OCI-LY3 (cell line): ENCODE measurements at regions not wholly inside any gene's neighbourhood (a gene's known extent, or its start where the extent isn't known, plus 50 kb on each side); places are given as distances from the start of the nearest gene placed in this dataset.

Experiments
- H2AFZ ChIP-seq: fragments of 200-600, 300-600 bp; shearing (Covaris generic); 2 replicates; pipeline ENCODE4 v1.6.0; 2014; ENCODE audit warnings: antibody characterized with exemption, low read depth, low read length
- H3K27ac ChIP-seq: fragments of 200-600, 300-600 bp; sonication (generic); 2 replicates; pipeline ENCODE4 v1.5.1; 2014; ENCODE audit warnings: mild to moderate bottlenecking, low read length, moderate library complexity, mixed read lengths
- H3K27me3 ChIP-seq: fragments of 200-600, 300-600 bp; sonication (generic); 2 replicates; pipeline ENCODE4 v1.6.1; 2014; ENCODE audit warnings: low read depth, low read length, mixed read lengths
- H3K36me3 ChIP-seq: fragments of 200-600, 300-600 bp; sonication (generic); replicated peaks from 2 replicates; pipeline ENCODE3; 2014; ENCODE audit warnings: low read depth, low read length, mixed read lengths
- H3K4me1 ChIP-seq: fragments of 300-600, 200-600 bp; sonication (generic); 2 replicates; pipeline ENCODE4 v1.6.1; 2014; ENCODE audit warnings: low read length, mixed read lengths
- H3K4me2 ChIP-seq: fragments of 200-600, 300-600 bp; sonication (generic); 2 replicates; pipeline ENCODE4 v1.6.1; 2014; ENCODE audit warnings: low read length, mixed read lengths
- H3K4me3 ChIP-seq: fragments of 300-600, 200-600 bp; sonication (generic); 2 replicates; pipeline ENCODE4 v1.5.1; 2014; ENCODE audit warnings: antibody characterized with exemption, mild to moderate bottlenecking, low read length, moderate library complexity
- H3K79me2 ChIP-seq: fragments of 300-600, 200-600 bp; shearing (Covaris generic); 2 replicates; pipeline ENCODE4 v1.6.1; 2014; ENCODE audit warnings: mild to moderate bottlenecking, low read length, mixed read lengths
- H3K9ac ChIP-seq: fragments of 300-600, 200-600 bp; shearing (Covaris generic); 2 replicates; pipeline ENCODE4 v1.6.0; 2014; ENCODE audit warnings: mild to moderate bottlenecking, low read length, moderate library complexity
- H3K9me3 ChIP-seq: fragments of 200-600, 300-600 bp; shearing (Covaris generic); 2 replicates; pipeline ENCODE4 v1.6.1; 2014; ENCODE audit warnings: low read length, mixed read lengths; ENCODE audit not compliant: insufficient read depth
- H4K20me1 ChIP-seq: fragments of 200-600, 300-600 bp; sonication (generic); 2 replicates; pipeline ENCODE4 v1.6.1; 2016; ENCODE audit warnings: low read length, mixed read lengths; ENCODE audit not compliant: insufficient read depth
- EZH2phosphoT487 ChIP-seq: fragments of 200-600 bp; shearing (Covaris generic); IDR thresholded peaks from 2 replicates; pipeline ENCODE4 v1.6.1; 2018; ENCODE audit warnings: antibody characterized with exemption, mixed run types, low read depth
- TF ChIP-seq, protein P1 (sequence below): fragments of 200-600, 300-600 bp; sonication (generic); IDR thresholded peaks from 2 replicates; pipeline ENCODE4 v1.5.1; 2014; ENCODE audit warnings: antibody characterized with exemption, low read length, low read depth

- Histone ChIP-seq H3K4me3 (no peak overlapping the region), H3K27ac (no peak overlapping the region), H3K4me2 (no peak overlapping the region), H3K36me3 (no peaks in the 10 kb centered on the region), H3K9me3 (no peaks in the 10 kb centered on the region), H4K20me1 (no peaks in the 10 kb centered on the region), H3K4me1 (no peaks in the 10 kb centered on the region), H2AFZ (0 out of 2 replicates have a peak overlapping the region, but pooled peaks have one; percentile 20), H3K79me2 (no peaks in the 10 kb centered on the region), H3K27me3 (no peaks in the 10 kb centered on the region), H3K9ac (no peak overlapping the region)
- TF ChIP-seq, protein P1, sequence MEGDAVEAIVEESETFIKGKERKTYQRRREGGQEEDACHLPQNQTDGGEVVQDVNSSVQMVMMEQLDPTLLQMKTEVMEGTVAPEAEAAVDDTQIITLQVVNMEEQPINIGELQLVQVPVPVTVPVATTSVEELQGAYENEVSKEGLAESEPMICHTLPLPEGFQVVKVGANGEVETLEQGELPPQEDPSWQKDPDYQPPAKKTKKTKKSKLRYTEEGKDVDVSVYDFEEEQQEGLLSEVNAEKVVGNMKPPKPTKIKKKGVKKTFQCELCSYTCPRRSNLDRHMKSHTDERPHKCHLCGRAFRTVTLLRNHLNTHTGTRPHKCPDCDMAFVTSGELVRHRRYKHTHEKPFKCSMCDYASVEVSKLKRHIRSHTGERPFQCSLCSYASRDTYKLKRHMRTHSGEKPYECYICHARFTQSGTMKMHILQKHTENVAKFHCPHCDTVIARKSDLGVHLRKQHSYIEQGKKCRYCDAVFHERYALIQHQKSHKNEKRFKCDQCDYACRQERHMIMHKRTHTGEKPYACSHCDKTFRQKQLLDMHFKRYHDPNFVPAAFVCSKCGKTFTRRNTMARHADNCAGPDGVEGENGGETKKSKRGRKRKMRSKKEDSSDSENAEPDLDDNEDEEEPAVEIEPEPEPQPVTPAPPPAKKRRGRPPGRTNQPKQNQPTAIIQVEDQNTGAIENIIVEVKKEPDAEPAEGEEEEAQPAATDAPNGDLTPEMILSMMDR, result no peak
- TF ChIP-seq EZH2phosphoT487, result no peak
Observed at GRCh38 chr13:59480396-59481259, 683.1 kb downstream of the DIAPH3 start.

GRCh38 chr13:59483501-59484145 lies 680.1 kb downstream of the DIAPH3 start:
- H2AFZ ChIP-seq, result no peak overlapping the region
- H4K20me1 ChIP-seq, result no peaks in the 10 kb centered on the region
- H3K36me3 ChIP-seq, result no peaks in the 10 kb centered on the region
- TF ChIP-seq, protein P1, result no peak
- no peak for TF ChIP-seq EZH2phosphoT487
- H3K79me2 ChIP-seq, result no peaks in the 10 kb centered on the region
- H3K4me1 ChIP-seq, result no peaks in the 10 kb centered on the region
- no peaks in the 10 kb centered on the region for H3K9me3 ChIP-seq
- no peak overlapping the region for H3K4me2 ChIP-seq
- H3K27ac ChIP-seq, result no peak overlapping the region
- no peak overlapping the region for H3K4me3 ChIP-seq
- no peak overlapping the region for H3K9ac ChIP-seq
- H3K27me3 ChIP-seq, result no peaks in the 10 kb centered on the region

DNA sequence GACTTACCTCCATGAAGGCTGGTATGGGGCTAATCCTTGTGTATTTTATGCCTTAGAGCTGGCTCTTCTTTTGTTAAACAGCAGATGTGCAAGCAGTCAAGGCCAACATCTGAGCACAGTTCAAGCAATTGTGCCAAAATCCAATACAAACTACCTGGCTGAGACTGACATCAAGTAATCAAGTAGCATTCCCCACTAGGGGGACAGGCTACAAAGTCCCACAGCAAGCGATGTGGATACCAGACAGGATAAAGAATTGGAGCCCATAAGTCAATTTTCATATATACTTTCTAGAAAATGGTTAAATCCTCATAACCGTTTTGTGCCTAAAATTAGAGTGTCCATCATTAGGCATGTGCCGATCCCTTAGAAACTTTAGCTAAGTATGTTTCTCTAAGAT lies 675.8 kb downstream of the DIAPH3 start:
- Histone ChIP-seq H3K27ac (no peak overlapping the region), H3K9ac (no peak overlapping the region)
- no peak for TF ChIP-seq EZH2phosphoT487
- TF ChIP-seq, protein P1, result no peak

DNA sequence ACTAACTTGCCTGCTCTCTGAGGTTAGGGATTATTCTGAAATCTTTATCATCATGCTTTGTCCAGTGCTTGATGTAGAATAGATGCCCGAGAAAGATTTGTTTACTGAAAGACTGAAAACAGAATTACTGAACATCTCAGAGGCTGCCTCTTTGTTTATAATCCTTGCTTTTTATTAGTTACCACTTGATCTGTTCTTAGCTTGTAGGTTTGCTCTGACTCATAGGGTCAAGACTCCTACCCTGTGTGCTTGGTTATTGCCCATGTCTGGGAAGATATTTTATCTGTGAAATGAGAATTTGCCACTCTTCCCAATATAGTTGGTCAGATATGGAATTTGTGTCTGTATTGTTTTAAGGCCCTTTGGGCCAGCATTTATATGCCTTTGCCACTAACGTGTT lies 675.3 kb downstream of the DIAPH3 start:
- no peaks in the 10 kb centered on the region for H3K36me3 ChIP-seq
- H3K4me2 ChIP-seq, result no peak overlapping the region
- H2AFZ ChIP-seq, result no peak overlapping the region
- H3K79me2 ChIP-seq, result no peaks in the 10 kb centered on the region
- no peaks in the 10 kb centered on the region for H3K4me1 ChIP-seq
- H3K4me3 ChIP-seq, result no peak overlapping the region
- H3K27me3 ChIP-seq, result no peaks in the 10 kb centered on the region
- TF ChIP-seq, protein P1, result no peak
- no peak for TF ChIP-seq EZH2phosphoT487
- no peak overlapping the region for H3K9ac ChIP-seq
- no peaks in the 10 kb centered on the region for H3K9me3 ChIP-seq
- no peak overlapping the region for H3K27ac ChIP-seq
- H4K20me1 ChIP-seq, result no peaks in the 10 kb centered on the region

More for the DNA sequence above, 675.8 kb downstream of the DIAPH3 start:
- H3K4me2 ChIP-seq, result no peak overlapping the region
- no peak overlapping the region for H3K4me3 ChIP-seq
- no peaks in the 10 kb centered on the region for H3K79me2 ChIP-seq
- no peaks in the 10 kb centered on the region for H4K20me1 ChIP-seq
- no peaks in the 10 kb centered on the region for H3K36me3 ChIP-seq
- H2AFZ ChIP-seq, result no peak overlapping the region
- no peaks in the 10 kb centered on the region for H3K4me1 ChIP-seq
- H3K27me3 ChIP-seq, result no peaks in the 10 kb centered on the region
- no peaks in the 10 kb centered on the region for H3K9me3 ChIP-seq
